C4-2B (cell line): ENCODE measurements at regions not wholly inside any gene's neighbourhood (a gene's known extent, or its start where the extent isn't known, plus 50 kb on each side); places are given as distances from the start of the nearest gene placed in this dataset.

Experiments
- H3K27ac ChIP-seq: fragments of 450-650 bp; 2 replicates; pipeline ENCODE4 v1.5.1; 2017
- ZFX ChIP-seq: fragments of 450-650 bp; IDR thresholded peaks from 2 replicates; pipeline ENCODE4 v1.6.1; 2017
- TF ChIP-seq, protein P1 (sequence below): fragments of 450-650 bp; conservative IDR thresholded peaks from 2 replicates; pipeline ENCODE4 v1.5.1; 2017; ENCODE audit warnings: mild to moderate bottlenecking

DNA sequence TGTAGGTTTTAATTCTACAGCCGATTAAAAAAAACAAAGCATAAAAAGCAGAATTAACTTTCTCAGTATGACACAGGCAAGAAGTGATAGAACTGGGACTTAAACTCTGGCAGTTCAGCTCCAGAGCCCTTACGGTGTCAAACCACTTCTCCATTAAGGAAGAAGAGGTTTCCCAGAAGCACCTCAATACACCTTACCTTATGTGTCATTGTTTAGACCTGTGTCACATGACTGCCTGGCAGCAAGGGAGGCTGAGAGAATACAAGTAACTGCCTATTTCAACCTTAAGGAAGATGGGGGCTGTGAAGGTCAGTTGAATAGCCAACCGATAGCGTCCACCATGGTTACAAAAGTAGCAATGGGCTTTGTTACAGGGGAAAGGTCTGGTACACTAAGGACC lies 54.6 kb upstream of the ARHGAP5 start:
- no peak overlapping the region for H3K27ac ChIP-seq
- TF ChIP-seq ZFX = no peak
- TF ChIP-seq, protein P1, sequence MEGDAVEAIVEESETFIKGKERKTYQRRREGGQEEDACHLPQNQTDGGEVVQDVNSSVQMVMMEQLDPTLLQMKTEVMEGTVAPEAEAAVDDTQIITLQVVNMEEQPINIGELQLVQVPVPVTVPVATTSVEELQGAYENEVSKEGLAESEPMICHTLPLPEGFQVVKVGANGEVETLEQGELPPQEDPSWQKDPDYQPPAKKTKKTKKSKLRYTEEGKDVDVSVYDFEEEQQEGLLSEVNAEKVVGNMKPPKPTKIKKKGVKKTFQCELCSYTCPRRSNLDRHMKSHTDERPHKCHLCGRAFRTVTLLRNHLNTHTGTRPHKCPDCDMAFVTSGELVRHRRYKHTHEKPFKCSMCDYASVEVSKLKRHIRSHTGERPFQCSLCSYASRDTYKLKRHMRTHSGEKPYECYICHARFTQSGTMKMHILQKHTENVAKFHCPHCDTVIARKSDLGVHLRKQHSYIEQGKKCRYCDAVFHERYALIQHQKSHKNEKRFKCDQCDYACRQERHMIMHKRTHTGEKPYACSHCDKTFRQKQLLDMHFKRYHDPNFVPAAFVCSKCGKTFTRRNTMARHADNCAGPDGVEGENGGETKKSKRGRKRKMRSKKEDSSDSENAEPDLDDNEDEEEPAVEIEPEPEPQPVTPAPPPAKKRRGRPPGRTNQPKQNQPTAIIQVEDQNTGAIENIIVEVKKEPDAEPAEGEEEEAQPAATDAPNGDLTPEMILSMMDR = no peak

DNA sequence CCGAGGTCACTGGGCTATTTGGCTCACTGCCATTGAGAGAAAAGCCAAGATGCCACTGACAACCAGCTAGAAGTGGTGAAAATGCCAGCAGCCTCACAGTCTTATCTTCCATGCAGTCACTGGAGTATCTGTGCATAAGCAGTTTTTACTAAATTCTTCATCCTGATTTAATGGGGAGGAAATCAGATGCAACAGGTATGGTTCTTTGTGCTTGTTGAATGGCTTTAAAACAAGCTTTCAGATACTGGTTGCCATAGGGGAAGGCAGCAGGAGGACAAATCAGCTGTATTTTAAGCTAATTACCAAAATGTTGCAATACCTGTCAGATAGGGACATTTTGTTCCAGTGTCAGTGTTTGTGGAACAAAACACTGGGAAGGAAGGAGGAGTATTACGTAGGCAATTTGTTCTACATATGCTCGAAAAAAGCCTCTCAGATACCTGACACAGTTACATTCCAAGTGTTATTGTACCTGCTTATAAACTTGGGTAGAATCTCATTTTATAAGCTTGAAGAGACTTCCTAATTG lies 54.1 kb upstream of the ARHGAP5 start:
- TF ChIP-seq ZFX = no peak
- no peak overlapping the region for H3K27ac ChIP-seq

DNA sequence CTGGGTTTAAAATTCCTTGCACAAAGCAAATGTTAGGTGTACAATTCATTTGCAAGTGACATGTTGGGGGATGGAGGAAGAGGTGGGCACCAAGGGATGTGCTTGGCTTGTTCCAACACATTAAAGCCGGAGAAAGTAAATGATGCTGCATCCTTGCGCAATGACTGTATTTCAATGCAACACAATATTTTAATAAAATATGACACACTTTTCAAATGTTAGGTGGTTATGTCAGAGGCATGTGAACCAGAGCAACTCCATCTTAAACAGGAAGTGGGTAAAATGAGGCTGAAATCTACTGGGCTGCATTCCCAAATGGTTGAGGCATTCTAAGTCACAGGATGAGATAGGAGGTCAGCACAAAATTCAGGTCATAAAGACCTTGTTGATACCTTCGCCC lies 53.6 kb upstream of the ARHGAP5 start:
- TF ChIP-seq, protein P1 = no peak
- TF ChIP-seq ZFX = no peak
- no peak overlapping the region for H3K27ac ChIP-seq

DNA sequence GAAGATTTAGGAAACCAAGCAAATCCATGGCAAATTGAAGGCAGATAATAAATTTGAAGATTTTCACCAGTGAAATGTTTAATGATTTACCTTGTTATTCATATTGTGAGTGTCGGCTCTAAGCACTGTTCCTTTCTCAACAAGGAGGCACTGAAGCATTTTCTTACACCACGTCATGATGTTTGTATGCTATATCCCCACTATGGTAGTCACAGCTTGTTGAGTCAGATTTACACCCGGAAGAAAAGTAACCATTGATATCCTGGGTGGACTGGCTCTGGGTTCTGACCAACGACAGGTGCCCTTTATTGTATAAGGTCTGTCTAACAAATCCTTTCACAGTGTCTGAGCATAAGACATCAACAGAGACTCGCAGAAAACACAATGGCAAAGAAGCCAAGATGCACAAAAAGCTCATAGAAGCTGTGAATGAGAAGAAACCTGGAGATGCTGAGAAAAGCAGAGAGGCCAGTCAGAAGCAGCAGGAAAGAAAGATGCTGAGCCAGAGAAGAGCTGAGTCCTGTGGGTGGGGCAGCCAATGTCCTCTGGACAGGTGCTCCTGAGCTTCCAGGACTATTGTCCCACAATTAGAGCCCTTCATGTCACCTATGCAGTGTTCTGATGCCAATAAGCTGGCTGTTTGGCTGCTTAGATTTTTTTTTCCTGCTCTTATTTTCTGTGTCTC lies 49.7 kb upstream of the ARHGAP5 start:
- TF ChIP-seq, protein P1 = no peak
- no peak for TF ChIP-seq ZFX
- H3K27ac ChIP-seq = no peak overlapping the region
